GM12874 (cell line): ENCODE measurements at regions not wholly inside any gene's neighbourhood (a gene's known extent, or its start where the extent isn't known, plus 50 kb on each side); places are given as distances from the start of the nearest gene placed in this dataset.

Source experiments
- TF ChIP-seq, protein P1 (sequence below): IDR thresholded peaks from 2 replicates; pipeline ENCODE4 v1.5.1; 2011; ENCODE audit warnings: low read depth, mild to moderate bottlenecking, control low read depth, low read length, moderate library complexity; ENCODE audit not compliant: insufficient read depth

DNA sequence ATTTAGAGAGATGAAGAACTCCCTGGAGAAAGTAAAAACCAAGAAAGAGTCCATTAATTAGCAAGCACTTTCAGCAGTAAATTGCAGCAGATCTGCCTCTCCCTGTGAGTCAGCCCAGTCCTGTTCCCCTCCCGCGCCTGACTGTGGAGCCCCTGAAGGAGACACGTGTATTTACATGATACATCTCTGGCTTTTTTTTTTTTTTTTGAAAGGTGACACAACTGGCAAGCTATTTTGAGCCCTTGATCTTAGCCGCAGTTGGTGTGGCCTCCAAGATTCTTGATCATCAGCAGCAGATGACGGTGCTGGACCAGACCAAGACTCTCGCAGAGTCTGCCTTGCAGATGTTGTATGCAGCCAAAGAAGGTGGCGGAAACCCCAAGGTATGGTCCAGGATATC lies 271.8 kb upstream of the TPM1 start:
- TF ChIP-seq, protein P1, sequence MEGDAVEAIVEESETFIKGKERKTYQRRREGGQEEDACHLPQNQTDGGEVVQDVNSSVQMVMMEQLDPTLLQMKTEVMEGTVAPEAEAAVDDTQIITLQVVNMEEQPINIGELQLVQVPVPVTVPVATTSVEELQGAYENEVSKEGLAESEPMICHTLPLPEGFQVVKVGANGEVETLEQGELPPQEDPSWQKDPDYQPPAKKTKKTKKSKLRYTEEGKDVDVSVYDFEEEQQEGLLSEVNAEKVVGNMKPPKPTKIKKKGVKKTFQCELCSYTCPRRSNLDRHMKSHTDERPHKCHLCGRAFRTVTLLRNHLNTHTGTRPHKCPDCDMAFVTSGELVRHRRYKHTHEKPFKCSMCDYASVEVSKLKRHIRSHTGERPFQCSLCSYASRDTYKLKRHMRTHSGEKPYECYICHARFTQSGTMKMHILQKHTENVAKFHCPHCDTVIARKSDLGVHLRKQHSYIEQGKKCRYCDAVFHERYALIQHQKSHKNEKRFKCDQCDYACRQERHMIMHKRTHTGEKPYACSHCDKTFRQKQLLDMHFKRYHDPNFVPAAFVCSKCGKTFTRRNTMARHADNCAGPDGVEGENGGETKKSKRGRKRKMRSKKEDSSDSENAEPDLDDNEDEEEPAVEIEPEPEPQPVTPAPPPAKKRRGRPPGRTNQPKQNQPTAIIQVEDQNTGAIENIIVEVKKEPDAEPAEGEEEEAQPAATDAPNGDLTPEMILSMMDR: no peak

DNA sequence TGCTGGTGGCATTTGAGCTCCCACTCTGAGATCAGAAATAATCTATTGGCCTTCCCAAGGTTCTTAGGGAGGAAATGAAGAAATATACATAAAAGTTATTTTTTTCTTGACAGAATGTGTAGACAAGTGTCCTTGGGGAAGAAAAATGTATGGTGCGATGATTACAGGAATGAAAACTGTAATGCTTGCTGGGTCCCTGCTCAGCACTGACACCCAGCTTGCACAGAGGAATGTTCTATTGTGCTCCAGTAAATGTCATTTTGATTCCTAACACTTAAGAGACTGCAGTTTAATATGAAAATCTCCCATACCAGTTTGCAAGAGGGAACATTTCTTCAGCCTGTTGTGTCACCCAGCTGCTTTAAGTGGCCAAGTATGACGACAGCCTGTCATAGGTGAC lies 271.3 kb upstream of the TPM1 start:
- TF ChIP-seq, protein P1: no peak

DNA sequence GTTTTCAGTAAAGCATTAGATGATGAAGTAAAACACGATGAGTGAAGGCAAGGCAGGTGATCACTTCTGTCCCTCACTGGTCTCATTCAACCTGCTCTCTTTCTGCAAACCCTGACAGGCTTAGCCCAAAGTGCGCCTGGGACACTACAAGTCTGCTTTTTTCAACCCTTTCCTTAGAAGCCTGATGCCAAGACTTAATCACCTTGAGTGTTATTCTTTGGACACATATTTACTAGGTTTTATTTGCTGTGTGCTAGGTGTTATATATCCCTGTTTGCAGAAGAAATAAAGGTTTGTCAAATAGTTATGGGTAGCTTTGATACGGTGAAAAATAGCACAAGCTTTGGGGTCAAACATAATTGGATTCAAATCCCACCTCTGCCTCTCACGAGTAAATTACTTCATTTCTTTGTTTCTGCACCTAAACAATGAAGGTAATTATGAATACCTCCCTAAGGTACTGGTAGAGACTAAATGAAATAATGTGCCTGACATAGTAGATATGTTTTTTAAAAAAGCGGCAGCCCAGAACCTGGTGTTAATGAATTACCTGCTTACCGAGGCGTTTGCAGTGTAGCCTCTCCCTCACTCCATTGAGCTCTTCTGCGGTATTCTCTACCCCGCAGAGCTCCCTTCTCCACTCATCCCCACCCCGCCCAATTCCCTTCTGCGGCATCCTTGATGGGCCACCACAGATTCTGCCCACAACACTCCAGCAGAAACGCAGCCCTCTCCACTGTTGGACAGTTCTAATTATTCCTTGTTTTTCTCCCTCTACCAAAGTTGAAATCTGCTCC lies 269.0 kb upstream of the TPM1 start:
- TF ChIP-seq, protein P1: no peak

DNA sequence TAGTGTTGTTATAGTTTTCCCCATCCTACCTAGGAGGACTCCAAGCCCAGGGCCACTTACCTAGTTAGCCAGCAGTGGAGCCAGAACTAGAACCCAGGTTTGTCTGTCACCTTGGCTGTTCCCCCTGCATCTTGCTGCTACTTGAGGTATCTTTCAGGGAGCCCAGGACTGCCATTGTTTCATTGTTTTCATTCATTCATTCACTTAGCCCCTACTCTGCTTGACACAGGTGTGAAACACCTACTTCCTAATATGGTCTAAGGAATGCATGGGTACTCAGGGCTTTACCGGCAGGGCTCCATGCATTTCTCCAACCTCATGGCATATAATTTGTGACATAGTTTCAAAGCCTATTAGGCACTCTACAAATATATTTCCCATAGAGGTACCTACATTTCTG lies 266.6 kb upstream of the TPM1 start:
- TF ChIP-seq, protein P1: no peak

DNA sequence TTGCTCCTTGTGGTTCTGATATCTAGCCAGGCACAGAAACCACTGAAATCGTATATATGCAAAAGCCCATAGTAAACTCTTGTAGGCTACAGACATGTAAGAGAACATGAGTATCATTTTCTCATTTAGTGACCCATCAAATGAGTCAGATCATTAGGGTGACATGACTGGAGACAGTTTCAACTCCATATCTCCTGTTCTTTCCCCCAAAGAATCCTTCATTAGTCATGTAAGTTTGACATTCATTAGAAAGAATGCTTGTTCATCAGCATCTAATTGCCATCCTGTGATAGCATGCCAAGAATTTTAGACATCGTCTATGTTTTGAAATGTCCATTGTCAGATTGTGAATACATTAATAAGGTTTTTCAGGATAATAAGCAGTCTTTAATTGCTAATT lies 264.9 kb upstream of the TPM1 start:
- TF ChIP-seq, protein P1: no peak

DNA sequence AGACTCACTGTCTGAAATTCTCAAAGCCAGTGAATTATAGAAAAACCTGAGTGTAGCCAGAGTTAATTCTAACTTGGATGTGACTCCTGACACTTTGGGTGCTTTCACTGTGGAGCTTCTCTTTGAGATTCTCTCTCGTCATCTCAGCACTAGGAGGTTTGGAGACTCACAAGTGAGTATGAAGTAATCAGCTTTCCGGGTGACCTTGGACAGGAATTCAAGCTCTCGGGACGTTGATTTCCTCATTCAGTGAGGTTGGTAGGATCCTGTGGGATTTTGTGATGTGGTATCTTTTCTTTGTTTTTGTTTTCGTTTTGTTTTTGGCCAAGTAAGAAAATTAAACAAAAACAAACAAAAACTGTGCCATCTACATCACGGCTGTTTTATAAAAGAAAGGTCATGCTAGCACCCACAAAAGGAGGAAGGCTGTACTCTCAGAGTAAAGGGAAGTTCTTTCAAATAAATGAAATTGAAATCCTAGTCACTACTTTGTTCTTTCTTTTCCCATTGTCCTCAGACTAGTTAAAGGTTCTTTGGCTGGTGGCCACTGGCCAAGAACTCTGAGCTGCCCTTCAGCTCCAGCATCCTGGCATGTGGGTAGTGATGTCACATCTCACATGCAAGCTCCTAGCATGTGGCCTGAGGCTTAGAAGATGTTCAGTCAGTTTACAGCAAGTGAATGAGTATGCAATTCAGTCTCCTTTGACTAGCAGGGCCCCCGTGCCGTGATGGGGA lies 263.3 kb upstream of the TPM1 start:
- TF ChIP-seq, protein P1: no peak

DNA sequence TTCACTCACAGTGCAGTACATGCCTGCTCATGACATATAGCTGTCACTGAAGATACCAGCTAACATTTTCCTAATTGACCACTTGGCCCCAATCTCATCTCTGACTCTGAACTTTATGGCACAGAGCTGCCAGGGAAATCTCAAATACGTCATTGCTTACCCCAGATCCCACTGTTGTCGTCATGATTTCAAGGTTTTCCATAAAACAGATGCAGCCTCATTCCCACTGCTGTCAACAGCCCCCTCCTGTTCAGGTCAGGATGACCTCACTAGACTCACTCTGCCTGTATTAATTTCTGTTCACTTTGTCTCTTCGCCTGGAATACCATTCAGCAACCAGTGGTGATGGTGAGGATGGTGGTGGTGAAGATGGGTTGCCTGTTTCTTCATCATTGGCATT lies 262.6 kb upstream of the TPM1 start:
- TF ChIP-seq, protein P1: no peak
